Stimulated activated CD4-positive, alpha-beta T cell treated with anti-CD3 and anti-CD28 coated beads, Interleukin-2, amount 100 ng/mL, for 48 hours (primary cell): ENCODE measurements at regions not wholly inside any gene's neighbourhood (a gene's known extent, or its start where the extent isn't known, plus 50 kb on each side); places are given as distances from the start of the nearest gene placed in this dataset.

ENCODE experiments used
- DNase-seq, 2 donors: peaks; one replicate each; pipeline ENCODE4 v3.0.0-alpha.2; 2020

- DNase-seq: no peak
Measured at GRCh38 chr3:144307951-144308350, 336.3 kb downstream of the DIPK2A start.

GRCh38 chr3:144308396-144308795 lies 336.8 kb downstream of the DIPK2A start:
- no peak for DNase-seq

GRCh38 chr3:144312702-144313101 lies 341.1 kb downstream of the DIPK2A start:
- DNase-seq: no peak

GRCh38 chr3:144314946-144315345 lies 343.3 kb downstream of the DIPK2A start:
- DNase-seq: no peak

- DNase-seq: no peak
Measured at GRCh38 chr3:144317961-144318360, 346.3 kb downstream of the DIPK2A start.

GRCh38 chr3:144324076-144324475 lies 352.5 kb downstream of the DIPK2A start:
- no peak for DNase-seq

- DNase-seq: no peak
Measured at GRCh38 chr3:144332868-144333267, 361.2 kb downstream of the DIPK2A start.

GRCh38 chr3:144341471-144341870 lies 369.8 kb downstream of the DIPK2A start:
- DNase-seq: no peak

GRCh38 chr3:144343343-144343742 lies 371.7 kb downstream of the DIPK2A start:
- DNase-seq: no peak

- no peak for DNase-seq
Measured at GRCh38 chr3:144343777-144344176, 372.2 kb downstream of the DIPK2A start.

GRCh38 chr3:144344925-144345548 lies 373.4 kb downstream of the DIPK2A start:
- DNase-seq: no peak

- DNase-seq: no peak
Measured at GRCh38 chr3:144350125-144350524, 378.5 kb downstream of the DIPK2A start.

- DNase-seq: no peak
Measured at GRCh38 chr3:144351011-144351410, 379.4 kb downstream of the DIPK2A start.

- DNase-seq: no peak
Measured at GRCh38 chr3:144351773-144352365, 380.2 kb downstream of the DIPK2A start.

- no peak for DNase-seq
Measured at GRCh38 chr3:144358191-144358590, 386.6 kb downstream of the DIPK2A start.

GRCh38 chr3:144361002-144361401 lies 389.4 kb downstream of the DIPK2A start:
- DNase-seq: no peak

- DNase-seq: no peak
Measured at GRCh38 chr3:144362126-144362525, 390.5 kb downstream of the DIPK2A start.

- no peak for DNase-seq
Measured at GRCh38 chr3:144363856-144364255, 392.2 kb downstream of the DIPK2A start.

GRCh38 chr3:144364737-144365136 lies 393.1 kb downstream of the DIPK2A start:
- no peak for DNase-seq

- DNase-seq: no peak
Measured at GRCh38 chr3:144369129-144369879, 397.7 kb downstream of the DIPK2A start.

- DNase-seq: no peak
Measured at GRCh38 chr3:144375088-144375487, 403.5 kb downstream of the DIPK2A start.

GRCh38 chr3:144380849-144381248 lies 409.2 kb downstream of the DIPK2A start:
- no peak for DNase-seq

GRCh38 chr3:144381607-144382006 lies 410.0 kb downstream of the DIPK2A start:
- no peak for DNase-seq

- no peak for DNase-seq
Measured at GRCh38 chr3:144384241-144384979, 412.8 kb downstream of the DIPK2A start.
